MCF 10A (cell line): ENCODE measurements at regions not wholly inside any gene's neighbourhood (a gene's known extent, or its start where the extent isn't known, plus 50 kb on each side); places are given as distances from the start of the nearest gene placed in this dataset.

Experiments
- BruUV-seq: library from RNA; stranded (reverse); fragments of 400-500 nt; replicated peaks from 2 replicates; lab custom pipeline; 2021; lab: Mats Ljungman, UMichigan
- CTCF ChIA-PET: fragments of 300-600 bp; sonication (Branson Sonifier 250); formaldehyde crosslinking; extraction: SDS; loops from one replicate; lab custom pipeline; 2021; ENCODE audit warnings: antibody characterized with exemption, inconsistent platforms; lab: Yijun Ruan, JAX
- POLR2A ChIA-PET: fragments of 300-600, 350-650 bp; sonication (Branson Sonifier 250); formaldehyde crosslinking; extraction: SDS; loops from one replicate; lab custom pipeline; 2020; ENCODE audit warnings: antibody characterized with exemption, inconsistent platforms; lab: Yijun Ruan, JAX
- DNase-seq: peaks from one replicate; pipeline ENCODE4 v3.0.0-alpha.2; 2018; ENCODE audit not compliant: unreplicated experiment
- H3K27ac Mint-ChIP-seq: one replicate; pipeline ENCODE4 v1.8.0; 2022; ENCODE audit warnings: mild to moderate bottlenecking, low read depth, mixed read lengths; ENCODE audit not compliant: unreplicated experiment
- H3K27me3 Mint-ChIP-seq: one replicate; pipeline ENCODE4 v1.8.0; 2022; ENCODE audit warnings: mixed read lengths; ENCODE audit not compliant: insufficient read depth, unreplicated experiment
- H3K36me3 Mint-ChIP-seq: one replicate; pipeline ENCODE4 v1.8.0; 2022; ENCODE audit warnings: mild to moderate bottlenecking, moderate library complexity, mixed read lengths; ENCODE audit not compliant: insufficient read depth, unreplicated experiment
- H3K4me1 Mint-ChIP-seq: one replicate; pipeline ENCODE4 v1.8.0; 2022; ENCODE audit warnings: mixed read lengths; ENCODE audit not compliant: insufficient read depth, unreplicated experiment
- H3K4me3 Mint-ChIP-seq: one replicate; pipeline ENCODE4 v1.8.0; 2022; ENCODE audit warnings: mild to moderate bottlenecking, moderate library complexity, mixed read lengths; ENCODE audit not compliant: unreplicated experiment
- H3K9me3 Mint-ChIP-seq: one replicate; pipeline ENCODE4 v1.8.0; 2022; ENCODE audit warnings: mixed read lengths; ENCODE audit not compliant: unreplicated experiment
- CTCF ChIP-seq: fragments of 200-600 bp; IDR thresholded peaks from one replicate; pipeline ENCODE4 v1.8.0; 2022; ENCODE audit warnings: antibody characterized with exemption, mild to moderate bottlenecking; ENCODE audit not compliant: unreplicated experiment
- intact Hi-C: fragments of 100-400 bp; cut with micrococcal nuclease; formaldehyde crosslinking; loops from 2 replicates; pipeline ENCODE4 v1.14.1; 2022

GRCh38 chr1:29425631-29426030 is 189.3 kb downstream of the PTPRU start:
- ChIA-PET CTCF (no interaction called here), POLR2A (no interaction called here)
- H3K27ac Mint-ChIP-seq = no peak overlapping the region
- intact Hi-C loops = no loop called here
- TF ChIP-seq CTCF = no peak
- H3K36me3 Mint-ChIP-seq = no peaks in the 10 kb centered on the region
- no peak for DNase-seq
- peaks cover 9% of the 10 kb centered on the region for H3K9me3 Mint-ChIP-seq
- peaks cover 24% of the 10 kb centered on the region for H3K27me3 Mint-ChIP-seq
- no peaks in the 10 kb centered on the region for H3K4me1 Mint-ChIP-seq
- no TSS peak for BruUV-seq
- no peak overlapping the region for H3K4me3 Mint-ChIP-seq

GRCh38 chr1:29424266-29424665 is 187.9 kb downstream of the PTPRU start:
- peaks cover 13% of the 10 kb centered on the region for H3K9me3 Mint-ChIP-seq
- no peak for TF ChIP-seq CTCF
- DNase-seq = no peak
- H3K4me1 Mint-ChIP-seq = no peaks in the 10 kb centered on the region
- no TSS peak for BruUV-seq
- POLR2A ChIA-PET = interaction anchor here (1.2 kb wide), 1 partner anchor 12 kb away, joined by 4 read pairs; no protein-coding TSS in a partner anchor
- no peaks in the 10 kb centered on the region for H3K36me3 Mint-ChIP-seq
- no peak overlapping the region for H3K27ac Mint-ChIP-seq
- CTCF ChIA-PET = no interaction called here
- H3K27me3 Mint-ChIP-seq = peaks cover 11% of the 10 kb centered on the region
- intact Hi-C loops = no loop called here
- no peak overlapping the region for H3K4me3 Mint-ChIP-seq

- peaks cover 8% of the 10 kb centered on the region for H3K27me3 Mint-ChIP-seq
- BruUV-seq = no TSS peak
These were observed 183.9 kb downstream of the PTPRU start for GRCh38 chr1:29420202-29420601.

GRCh38 chr1:29417971-29418370 is 181.6 kb downstream of the PTPRU start:
- Mint-ChIP-seq H3K27me3 (peaks cover 8% of the 10 kb centered on the region), H3K4me1 (peaks cover 24% of the 10 kb centered on the region), H3K9me3 (peaks cover 13% of the 10 kb centered on the region), H3K36me3 (no peaks in the 10 kb centered on the region), H3K27ac (no peak overlapping the region), H3K4me3 (no peak overlapping the region)
- BruUV-seq = no TSS peak
- intact Hi-C loops = no loop called here
- CTCF ChIA-PET = interaction anchor here (0.7 kb wide), 1 partner anchor 64 kb away, joined by 3 read pairs; no protein-coding TSS in a partner anchor
- POLR2A ChIA-PET = interaction anchor here (0.6 kb wide), 1 partner anchor 693 kb away, joined by 3 read pairs; no protein-coding TSS in a partner anchor
- no peak for DNase-seq
- TF ChIP-seq CTCF = no peak

More at GRCh38 chr1:29420202-29420601, 183.9 kb downstream of the PTPRU start:
- H3K36me3 Mint-ChIP-seq = no peaks in the 10 kb centered on the region
- no peak for DNase-seq
- peaks cover 19% of the 10 kb centered on the region for H3K4me1 Mint-ChIP-seq
- H3K27ac Mint-ChIP-seq = no peak overlapping the region
- no peak overlapping the region for H3K4me3 Mint-ChIP-seq
- POLR2A ChIA-PET = no interaction called here
- CTCF ChIA-PET = no interaction called here
- no peak for TF ChIP-seq CTCF
- peaks cover 13% of the 10 kb centered on the region for H3K9me3 Mint-ChIP-seq
- intact Hi-C loops = no loop called here
